Smooth muscle cell (in vitro differentiated cells): ENCODE measurements at regions not wholly inside any gene's neighbourhood (a gene's known extent, or its start where the extent isn't known, plus 50 kb on each side); places are given as distances from the start of the nearest gene placed in this dataset.

Source experiments
- DNase-seq: peaks from one replicate; lab custom pipeline; 2025; ENCODE audit not compliant: unreplicated experiment; lab: John Stamatoyannopoulos, UW
- H2AFZ ChIP-seq: fragments of 200-600 bp; sonication (generic); 2 replicates; pipeline ENCODE4 v1.6.0; 2016; ENCODE audit warnings: antibody characterized with exemption, low read depth, mild to moderate bottlenecking
- H3F3A ChIP-seq: fragments of 200-600 bp; sonication (generic); 2 replicates; pipeline ENCODE4 v1.6.0; 2017; ENCODE audit warnings: antibody characterized with exemption, low read depth
- H3K27ac ChIP-seq: fragments of 200-600 bp; sonication (generic); 2 replicates; pipeline ENCODE4 v1.5.1; 2016; ENCODE audit warnings: low read depth, mild to moderate bottlenecking
- H3K27me3 ChIP-seq: fragments of 200-600 bp; sonication (generic); 2 replicates; pipeline ENCODE4 v1.6.1; 2016; ENCODE audit warnings: low read depth, mild to moderate bottlenecking
- H3K36me3 ChIP-seq: fragments of 200-600 bp; sonication (generic); 2 replicates; pipeline ENCODE4 v1.5.1; 2016; ENCODE audit warnings: low read depth
- H3K4me1 ChIP-seq: fragments of 200-600 bp; sonication (generic); 2 replicates; pipeline ENCODE4 v1.5.1; 2016; ENCODE audit warnings: low read depth
- H3K4me2 ChIP-seq: fragments of 200-600 bp; sonication (generic); 2 replicates; pipeline ENCODE4 v1.6.0; 2016; ENCODE audit warnings: mild to moderate bottlenecking
- H3K4me3 ChIP-seq: fragments of 200-600 bp; sonication (generic); 2 replicates; pipeline ENCODE4 v1.5.1; 2016; ENCODE audit warnings: mild to moderate bottlenecking
- H3K79me2 ChIP-seq: fragments of 200-600 bp; sonication (generic); 2 replicates; pipeline ENCODE4 v1.6.0; 2016; ENCODE audit warnings: low read depth, mild to moderate bottlenecking
- H3K9ac ChIP-seq: fragments of 200-600 bp; sonication (generic); 2 replicates; pipeline ENCODE4 v1.6.0; 2016; ENCODE audit warnings: low read depth
- H3K9me3 ChIP-seq: fragments of 200-600 bp; sonication (generic); replicated peaks from 2 replicates; pipeline ENCODE4 v1.5.1; 2016; ENCODE audit warnings: low read depth
- H4K20me1 ChIP-seq: fragments of 200-600 bp; sonication (generic); 2 replicates; pipeline ENCODE4 v1.6.0; 2016; ENCODE audit warnings: low read depth
- WGBS: methylation state at CpG from one replicate; pipeline ENCODE4 v1.1.7; 2016; ENCODE audit warnings: low lambda C conversion rate; 5-methylcytosine and 5-hydroxymethylcytosine counted together
- TF ChIP-seq, protein P1 (sequence below): fragments of 200-600 bp; sonication (generic); IDR thresholded peaks from 2 replicates; pipeline ENCODE4 v1.5.1; 2017; ENCODE audit warnings: borderline replicate concordance, mild to moderate bottlenecking, antibody characterized with exemption; ENCODE audit not compliant: insufficient read depth, poor library complexity, severe bottlenecking

DNA sequence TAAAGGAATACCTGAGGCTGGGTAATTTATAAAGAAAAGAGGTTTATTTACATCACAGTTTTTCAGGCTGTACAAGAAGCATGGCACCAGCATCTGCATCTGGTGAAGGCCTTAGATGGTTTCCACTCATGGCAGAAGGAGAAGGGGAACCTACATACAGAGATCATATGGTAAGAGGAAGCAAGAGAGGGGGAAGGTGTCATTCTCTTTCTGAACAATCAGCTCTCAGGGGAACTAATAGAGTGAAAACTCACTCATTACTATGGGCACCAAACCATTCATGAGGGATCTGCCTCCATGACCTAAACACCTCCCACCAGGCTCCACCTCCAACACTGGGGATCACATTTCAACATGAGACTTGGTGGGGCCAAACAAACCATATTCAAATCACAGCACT lies 61.7 kb upstream of the PPP1R2C start:
- Histone ChIP-seq H3K27ac (no peak overlapping the region), H3K9me3 (no peaks in the 10 kb centered on the region), H3K4me2 (no peak overlapping the region), H3K9ac (no peak overlapping the region), H3K36me3 (no peaks in the 10 kb centered on the region), H3K27me3 (no peaks in the 10 kb centered on the region), H4K20me1 (no peaks in the 10 kb centered on the region), H3K4me3 (no peak overlapping the region), H3K4me1 (no peaks in the 10 kb centered on the region), H2AFZ (no peak overlapping the region), H3K79me2 (no peaks in the 10 kb centered on the region), H3F3A (no peaks in the 10 kb centered on the region)
- TF ChIP-seq, protein P1, sequence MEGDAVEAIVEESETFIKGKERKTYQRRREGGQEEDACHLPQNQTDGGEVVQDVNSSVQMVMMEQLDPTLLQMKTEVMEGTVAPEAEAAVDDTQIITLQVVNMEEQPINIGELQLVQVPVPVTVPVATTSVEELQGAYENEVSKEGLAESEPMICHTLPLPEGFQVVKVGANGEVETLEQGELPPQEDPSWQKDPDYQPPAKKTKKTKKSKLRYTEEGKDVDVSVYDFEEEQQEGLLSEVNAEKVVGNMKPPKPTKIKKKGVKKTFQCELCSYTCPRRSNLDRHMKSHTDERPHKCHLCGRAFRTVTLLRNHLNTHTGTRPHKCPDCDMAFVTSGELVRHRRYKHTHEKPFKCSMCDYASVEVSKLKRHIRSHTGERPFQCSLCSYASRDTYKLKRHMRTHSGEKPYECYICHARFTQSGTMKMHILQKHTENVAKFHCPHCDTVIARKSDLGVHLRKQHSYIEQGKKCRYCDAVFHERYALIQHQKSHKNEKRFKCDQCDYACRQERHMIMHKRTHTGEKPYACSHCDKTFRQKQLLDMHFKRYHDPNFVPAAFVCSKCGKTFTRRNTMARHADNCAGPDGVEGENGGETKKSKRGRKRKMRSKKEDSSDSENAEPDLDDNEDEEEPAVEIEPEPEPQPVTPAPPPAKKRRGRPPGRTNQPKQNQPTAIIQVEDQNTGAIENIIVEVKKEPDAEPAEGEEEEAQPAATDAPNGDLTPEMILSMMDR, result no peak
- DNase-seq, result no peak

DNA sequence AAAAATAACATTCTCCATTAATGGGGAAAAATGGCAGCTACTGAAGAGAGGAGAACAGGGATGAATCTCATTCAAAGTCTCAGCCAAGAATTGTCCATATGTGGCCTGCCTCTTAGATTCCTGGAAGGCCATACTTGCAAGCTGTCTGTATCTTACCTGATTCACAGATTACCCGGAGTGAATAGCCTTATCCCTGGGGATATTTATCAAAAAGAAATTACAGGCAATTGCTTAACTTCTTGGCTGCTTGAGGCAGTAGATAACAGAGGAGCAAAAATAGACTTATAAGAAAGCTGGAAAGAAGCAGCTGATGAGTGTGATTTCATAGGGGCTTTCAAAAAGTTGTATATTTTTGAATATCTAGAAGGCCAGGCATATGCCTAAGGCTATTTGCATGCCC lies 68.8 kb upstream of the PPP1R2C start:
- no peak overlapping the region for H3K27ac ChIP-seq
- no peak overlapping the region for H2AFZ ChIP-seq
- WGBS, result 75% methylated on average over 1 of the region's 1 CpG
- no peaks in the 10 kb centered on the region for H4K20me1 ChIP-seq
- no peaks in the 10 kb centered on the region for H3K9me3 ChIP-seq
- no peaks in the 10 kb centered on the region for H3K79me2 ChIP-seq
- H3K4me3 ChIP-seq, result no peak overlapping the region
- no peaks in the 10 kb centered on the region for H3K27me3 ChIP-seq
- DNase-seq, result no peak
- H3K4me1 ChIP-seq, result no peaks in the 10 kb centered on the region
- TF ChIP-seq, protein P1, result no peak
- no peaks in the 10 kb centered on the region for H3K36me3 ChIP-seq
- no peaks in the 10 kb centered on the region for H3F3A ChIP-seq
- no peak overlapping the region for H3K9ac ChIP-seq
- H3K4me2 ChIP-seq, result no peak overlapping the region

DNA sequence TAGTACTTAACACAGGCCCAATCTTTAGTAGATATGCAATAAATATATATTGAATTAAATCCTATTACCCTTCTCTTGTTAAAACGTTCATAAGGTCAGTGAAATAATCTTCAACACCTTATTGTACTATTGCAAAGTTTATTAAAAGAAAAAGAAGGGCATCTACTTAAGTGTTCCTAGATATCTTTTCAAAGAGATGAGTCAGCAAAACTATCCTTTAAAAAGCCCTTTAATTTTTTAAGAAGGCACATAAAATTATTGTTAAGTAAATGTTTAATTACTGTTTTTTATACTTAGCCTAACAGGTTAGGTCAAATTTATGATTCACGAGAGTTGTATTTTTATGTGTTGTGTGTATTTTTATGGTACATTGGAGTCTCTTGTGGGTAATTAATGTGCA lies 77.3 kb upstream of the PPP1R2C start:
- no peak for DNase-seq
- Histone ChIP-seq H3K36me3 (no peaks in the 10 kb centered on the region), H3K4me3 (no peak overlapping the region), H3K27ac (no peak overlapping the region), H3K9ac (no peak overlapping the region), H3K9me3 (no peaks in the 10 kb centered on the region), H3F3A (no peaks in the 10 kb centered on the region), H3K79me2 (no peaks in the 10 kb centered on the region), H4K20me1 (no peaks in the 10 kb centered on the region), H2AFZ (no peak overlapping the region), H3K4me2 (no peak overlapping the region), H3K27me3 (no peaks in the 10 kb centered on the region), H3K4me1 (no peaks in the 10 kb centered on the region)
- WGBS, result 89% methylated on average over 2 of the region's 2 CpGs
- TF ChIP-seq, protein P1, result no peak

DNA sequence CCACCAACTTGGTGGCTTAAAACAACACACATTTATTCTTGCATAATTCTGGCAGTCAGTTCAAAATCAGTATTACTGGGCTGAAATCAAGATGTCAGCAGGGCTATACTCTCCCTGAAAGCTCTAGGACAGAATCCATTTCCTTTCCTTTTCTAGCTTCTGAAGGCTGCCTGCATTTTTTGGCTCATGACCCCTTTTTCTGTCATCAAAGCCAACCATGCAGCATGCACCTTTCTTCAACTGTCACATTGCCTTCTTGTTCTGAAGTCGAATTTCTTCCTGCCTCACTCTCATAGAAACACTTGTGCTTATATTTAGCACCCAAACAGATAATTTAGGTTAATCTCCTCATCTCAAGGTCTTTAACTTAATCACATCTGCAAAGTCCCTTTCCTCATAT lies 79.8 kb upstream of the PPP1R2C start:
- DNase-seq, result no peak
- H3K9ac ChIP-seq, result no peak overlapping the region
- no peak overlapping the region for H3K27ac ChIP-seq
- TF ChIP-seq, protein P1, result no peak
- H3K27me3 ChIP-seq, result no peaks in the 10 kb centered on the region
- no peak overlapping the region for H3K4me3 ChIP-seq
- no peaks in the 10 kb centered on the region for H3K79me2 ChIP-seq
- H4K20me1 ChIP-seq, result no peaks in the 10 kb centered on the region
- no peaks in the 10 kb centered on the region for H3K36me3 ChIP-seq
- WGBS, result 90% methylated on average over 1 of the region's 1 CpG
- H3K9me3 ChIP-seq, result no peaks in the 10 kb centered on the region
- no peaks in the 10 kb centered on the region for H3F3A ChIP-seq
- no peaks in the 10 kb centered on the region for H3K4me1 ChIP-seq
- H3K4me2 ChIP-seq, result no peak overlapping the region
- no peak overlapping the region for H2AFZ ChIP-seq
